GM12878 (cell line): ENCODE measurements at regions not wholly inside any gene's neighbourhood (a gene's known extent, or its start where the extent isn't known, plus 50 kb on each side); places are given as distances from the start of the nearest gene placed in this dataset.

Experiments
- ATF7 ChIP-seq: fragments of 450-650 bp; IDR thresholded peaks from 2 replicates; pipeline ENCODE4 v1.6.1; 2016; ENCODE audit warnings: low read depth, mild to moderate bottlenecking
- BACH1 ChIP-seq: fragments of 450-650 bp; IDR thresholded peaks from 2 replicates; pipeline ENCODE4 v1.6.1; 2017; ENCODE audit warnings: mild to moderate bottlenecking, borderline replicate concordance
- CBX5 ChIP-seq: sonication (generic); IDR thresholded peaks from 2 replicates; pipeline ENCODE4 v1.6.1; 2016; ENCODE audit warnings: low read depth, moderate library complexity, mild to moderate bottlenecking, inconsistent platforms
- E2F8 ChIP-seq: fragments of 450-650 bp; IDR thresholded peaks from 2 replicates; pipeline ENCODE4 v1.6.1; 2018; ENCODE audit warnings: mild to moderate bottlenecking, low read depth, moderate library complexity; ENCODE audit not compliant: partially characterized antibody
- ETV6 ChIP-seq, 2 experiments: fragments of 450-650 bp in 1 of 2; IDR thresholded peaks in 1 of 2; conservative IDR thresholded peaks in 1 of 2; 2 replicates each; pipeline ENCODE4 v1.6.1; 2014; ENCODE audit warnings: antibody characterized with exemption in 1 of 2, borderline replicate concordance in 1 of 2, low read depth in 1 of 2, mild to moderate bottlenecking in 1 of 2, moderate library complexity in 1 of 2
- IRF5 ChIP-seq: fragments of 450-650 bp; IDR thresholded peaks from 2 replicates; pipeline ENCODE4 v1.6.1; 2017; ENCODE audit warnings: borderline replicate concordance
- LARP7 ChIP-seq: fragments of 450-650 bp; IDR thresholded peaks from 2 replicates; pipeline ENCODE4 v1.6.1; 2017; ENCODE audit warnings: mild to moderate bottlenecking
- MXI1 ChIP-seq: fragments of 150-350 bp; IDR thresholded peaks from 2 replicates; pipeline ENCODE4 v1.6.1; 2011; ENCODE audit warnings: low read depth, mild to moderate bottlenecking, inconsistent platforms, low read length, improper control_type of control experiment
- NR2C1 ChIP-seq: fragments of 450-650 bp; IDR thresholded peaks from 2 replicates; pipeline ENCODE4 v1.6.1; 2017; ENCODE audit warnings: antibody characterized with exemption, mild to moderate bottlenecking, moderate library complexity
- SPI1 ChIP-seq: IDR thresholded peaks from 2 replicates; pipeline ENCODE4 v1.6.1; 2011; ENCODE audit warnings: low read depth, mild to moderate bottlenecking, low read length, moderate library complexity, borderline replicate concordance; ENCODE audit not compliant: insufficient read depth
- STAT1 ChIP-seq: fragments of 450-650 bp; conservative IDR thresholded peaks from 2 replicates; pipeline ENCODE4 v1.6.1; 2014; ENCODE audit warnings: antibody characterized with exemption, mild to moderate bottlenecking
- TARDBP ChIP-seq: IDR thresholded peaks from 2 replicates; pipeline ENCODE4 v1.6.1; 2016; ENCODE audit warnings: borderline replicate concordance
- TF ChIP-seq, protein P1 (sequence below): fragments of 150-350 bp; IDR thresholded peaks from 2 replicates; pipeline ENCODE4 v1.6.1; 2016; ENCODE audit warnings: low read depth, low read length
- TF ChIP-seq, protein P2 (sequence below): fragments of 150-350 bp; IDR thresholded peaks from 2 replicates; pipeline ENCODE4 v1.6.1; 2014; ENCODE audit warnings: mild to moderate bottlenecking, low read depth, low read length

- TF ChIP-seq NR2C1 = no peak
- no peak for TF ChIP-seq SPI1
- no peak for TF ChIP-seq BACH1
- TF ChIP-seq LARP7 = no peak
- TF ChIP-seq IRF5 = no peak
- no peak for TF ChIP-seq STAT1
- no peak for TF ChIP-seq CBX5
- TF ChIP-seq, protein P1, sequence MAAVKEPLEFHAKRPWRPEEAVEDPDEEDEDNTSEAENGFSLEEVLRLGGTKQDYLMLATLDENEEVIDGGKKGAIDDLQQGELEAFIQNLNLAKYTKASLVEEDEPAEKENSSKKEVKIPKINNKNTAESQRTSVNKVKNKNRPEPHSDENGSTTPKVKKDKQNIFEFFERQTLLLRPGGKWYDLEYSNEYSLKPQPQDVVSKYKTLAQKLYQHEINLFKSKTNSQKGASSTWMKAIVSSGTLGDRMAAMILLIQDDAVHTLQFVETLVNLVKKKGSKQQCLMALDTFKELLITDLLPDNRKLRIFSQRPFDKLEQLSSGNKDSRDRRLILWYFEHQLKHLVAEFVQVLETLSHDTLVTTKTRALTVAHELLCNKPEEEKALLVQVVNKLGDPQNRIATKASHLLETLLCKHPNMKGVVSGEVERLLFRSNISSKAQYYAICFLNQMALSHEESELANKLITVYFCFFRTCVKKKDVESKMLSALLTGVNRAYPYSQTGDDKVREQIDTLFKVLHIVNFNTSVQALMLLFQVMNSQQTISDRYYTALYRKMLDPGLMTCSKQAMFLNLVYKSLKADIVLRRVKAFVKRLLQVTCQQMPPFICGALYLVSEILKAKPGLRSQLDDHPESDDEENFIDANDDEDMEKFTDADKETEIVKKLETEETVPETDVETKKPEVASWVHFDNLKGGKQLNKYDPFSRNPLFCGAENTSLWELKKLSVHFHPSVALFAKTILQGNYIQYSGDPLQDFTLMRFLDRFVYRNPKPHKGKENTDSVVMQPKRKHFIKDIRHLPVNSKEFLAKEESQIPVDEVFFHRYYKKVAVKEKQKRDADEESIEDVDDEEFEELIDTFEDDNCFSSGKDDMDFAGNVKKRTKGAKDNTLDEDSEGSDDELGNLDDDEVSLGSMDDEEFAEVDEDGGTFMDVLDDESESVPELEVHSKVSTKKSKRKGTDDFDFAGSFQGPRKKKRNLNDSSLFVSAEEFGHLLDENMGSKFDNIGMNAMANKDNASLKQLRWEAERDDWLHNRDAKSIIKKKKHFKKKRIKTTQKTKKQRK = no peak
- no peak for TF ChIP-seq MXI1
- no peak for TF ChIP-seq E2F8
- TF ChIP-seq, protein P2, sequence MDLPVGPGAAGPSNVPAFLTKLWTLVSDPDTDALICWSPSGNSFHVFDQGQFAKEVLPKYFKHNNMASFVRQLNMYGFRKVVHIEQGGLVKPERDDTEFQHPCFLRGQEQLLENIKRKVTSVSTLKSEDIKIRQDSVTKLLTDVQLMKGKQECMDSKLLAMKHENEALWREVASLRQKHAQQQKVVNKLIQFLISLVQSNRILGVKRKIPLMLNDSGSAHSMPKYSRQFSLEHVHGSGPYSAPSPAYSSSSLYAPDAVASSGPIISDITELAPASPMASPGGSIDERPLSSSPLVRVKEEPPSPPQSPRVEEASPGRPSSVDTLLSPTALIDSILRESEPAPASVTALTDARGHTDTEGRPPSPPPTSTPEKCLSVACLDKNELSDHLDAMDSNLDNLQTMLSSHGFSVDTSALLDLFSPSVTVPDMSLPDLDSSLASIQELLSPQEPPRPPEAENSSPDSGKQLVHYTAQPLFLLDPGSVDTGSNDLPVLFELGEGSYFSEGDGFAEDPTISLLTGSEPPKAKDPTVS = no peak
- TF ChIP-seq TARDBP = no peak
- no peak for TF ChIP-seq ATF7
- no peak for TF ChIP-seq ETV6 (conservative IDR thresholded peaks at IDR 0.05 in 1 of 2, IDR thresholded peaks at IDR 0.05 in 1 of 2; ENCODE audit: borderline replicate concordance in 1 of 2, low read depth in 1 of 2)
These were observed 149.3 kb upstream of the HNRNPA3 start (continued) for GRCh38 chr2:177063331-177063730.
